DMS53 treated with DMSO at 0.1 percent for 48 hours (cell line): ENCODE measurements at regions not wholly inside any gene's neighbourhood (a gene's known extent, or its start where the extent isn't known, plus 50 kb on each side); places are given as distances from the start of the nearest gene placed in this dataset.

Experiments
- DNase-seq: peaks from one replicate; lab custom pipeline; 2025; ENCODE audit not compliant: unreplicated experiment; lab: John Stamatoyannopoulos, UW

GRCh38 chr4:81523672-81524327 lies 52.1 kb upstream of the RASGEF1B start:
- no peak for DNase-seq

DNA sequence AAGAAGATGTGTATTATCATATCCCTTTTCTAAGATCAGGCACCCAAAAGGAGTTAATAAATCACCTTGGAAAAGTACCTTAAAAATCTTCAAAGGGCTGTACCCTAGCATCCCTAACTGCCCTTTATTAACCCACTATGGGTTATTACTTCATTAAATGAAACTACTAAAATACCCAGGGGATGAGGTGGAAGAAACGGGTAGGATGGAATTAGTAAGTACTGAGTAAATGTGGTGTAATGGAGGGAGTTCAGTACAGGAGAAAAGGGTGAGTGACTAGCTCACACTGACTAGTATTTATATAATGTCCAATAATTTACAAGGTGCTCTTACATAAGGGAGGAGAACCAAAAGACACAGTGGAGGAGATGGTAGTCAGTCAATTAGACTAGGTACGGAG lies 51.0 kb upstream of the RASGEF1B start:
- no peak for DNase-seq

- no peak for DNase-seq
Observed at GRCh38 chr4:81521708-81522107, 50.0 kb upstream of the RASGEF1B start.
